ENCODE measurements at regions not wholly inside any gene's neighbourhood (a gene's known extent, or its start where the extent isn't known, plus 50 kb on each side); places are given as distances from the start of the nearest gene placed in this dataset.
A peak's percentile ranks its signal among the peaks of the same experiment; 100 is the strongest.
"Not testable (repeated sequence)": the region's sequence is repeated elsewhere in the genome, so short reads cannot be mapped to it uniquely, and the experiment has no call there.

DNA sequence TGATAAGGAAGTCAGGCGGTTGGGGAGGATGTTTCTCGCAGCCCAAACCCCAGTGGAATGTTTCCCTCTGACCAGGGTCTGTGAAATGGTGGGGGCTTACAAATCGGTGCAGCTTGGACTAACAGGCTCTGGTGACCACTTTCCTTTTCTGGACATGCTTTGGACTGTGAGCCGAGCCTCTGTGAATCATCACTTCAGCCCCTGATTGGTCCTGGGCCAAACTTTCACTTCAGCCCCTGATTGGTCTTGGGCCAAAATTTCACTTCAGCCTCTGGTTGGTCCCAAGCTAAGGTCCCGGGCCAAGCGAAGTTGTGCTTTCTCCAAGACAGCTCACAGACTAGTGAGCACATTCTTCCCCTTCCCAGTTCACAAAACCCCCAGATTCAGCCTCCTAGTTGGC is 223.7 kb upstream of the ANKRD20A1 start:
- H3K4me1 ChIP-seq; H3K36me3 ChIP-seq; H3K4me3 ChIP-seq; H3K9me3 ChIP-seq; H3K27ac ChIP-seq; H3K27me3 ChIP-seq; intact Hi-C loops (cut with DNase I; ENCODE audit: low total_unique reads): not testable (repeated sequence)
- peak; percentile 16 to 36 for DNase-seq

DNA sequence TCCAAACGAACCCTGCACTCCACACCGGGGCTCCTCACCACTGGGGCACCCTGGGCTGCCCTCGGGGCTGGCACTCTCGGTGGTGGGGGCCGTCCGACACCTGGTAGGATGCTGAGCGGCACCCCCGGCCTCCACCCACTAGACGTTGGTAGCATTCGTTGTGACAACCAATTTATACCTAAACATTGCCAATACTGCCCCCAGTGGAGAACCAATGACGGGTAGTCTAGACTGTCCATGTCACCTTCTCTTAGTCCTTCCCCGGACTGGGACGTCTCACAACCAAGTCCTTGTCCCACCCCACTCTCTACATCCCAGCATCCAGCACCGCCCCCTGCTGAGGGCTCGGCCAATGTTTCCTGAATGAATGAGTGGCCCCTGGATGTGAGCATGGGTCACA is 246.8 kb upstream of the ANKRD20A1 start:
- H3K27ac ChIP-seq; H3K9me3 ChIP-seq; DNase-seq; H3K4me1 ChIP-seq; H3K27me3 ChIP-seq; H3K36me3 ChIP-seq; H3K4me3 ChIP-seq; intact Hi-C loops (cut with DNase I; ENCODE audit: low total_unique reads): not testable (repeated sequence)

DNA sequence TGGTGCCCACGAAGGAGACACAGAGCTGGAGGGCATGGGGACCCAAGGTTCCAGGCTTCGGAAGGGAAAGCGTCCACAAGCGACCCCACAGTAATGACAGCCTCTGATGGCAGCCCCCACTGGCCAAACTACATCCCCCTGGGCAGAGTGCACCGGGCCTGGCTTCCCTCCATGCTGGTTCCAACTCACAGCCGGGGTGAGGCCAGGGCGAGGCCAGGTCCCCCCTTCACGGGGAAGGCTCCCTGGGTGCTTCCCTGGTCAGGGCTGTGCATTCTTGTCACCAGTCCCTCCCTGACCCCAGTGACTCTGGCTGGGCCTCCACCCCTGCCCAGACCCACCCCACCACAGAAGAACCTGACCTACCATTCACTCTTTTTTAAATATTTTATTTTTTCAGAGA is 248.9 kb upstream of the ANKRD20A1 start:
- H3K4me3 ChIP-seq; H3K4me1 ChIP-seq; DNase-seq; H3K36me3 ChIP-seq; H3K27me3 ChIP-seq; intact Hi-C loops (cut with DNase I; ENCODE audit: low total_unique reads); H3K27ac ChIP-seq; H3K9me3 ChIP-seq: not testable (repeated sequence)

DNA sequence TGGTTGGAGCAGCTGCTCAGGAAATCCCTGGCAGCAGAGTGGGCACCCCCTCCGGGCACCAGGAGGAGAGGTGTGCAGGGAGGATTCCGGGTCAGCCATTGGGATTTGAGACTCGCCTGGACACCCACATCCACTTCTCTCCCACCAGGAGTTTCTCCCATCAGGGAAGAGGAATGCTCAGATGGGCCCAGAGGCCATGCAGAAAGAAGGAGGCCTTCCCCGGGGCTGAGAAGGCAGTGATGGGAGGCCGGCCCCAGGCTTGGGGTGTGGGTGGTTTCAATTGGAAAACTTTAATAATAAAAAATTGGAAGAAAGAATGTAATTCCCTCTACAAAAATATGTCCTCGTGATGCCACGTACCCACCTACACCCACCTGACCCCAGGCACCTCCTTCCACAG is 249.3 kb upstream of the ANKRD20A1 start:
- H3K4me1 ChIP-seq; H3K9me3 ChIP-seq; intact Hi-C loops (cut with DNase I; ENCODE audit: low total_unique reads); H3K27ac ChIP-seq; DNase-seq; H3K36me3 ChIP-seq; H3K4me3 ChIP-seq; H3K27me3 ChIP-seq: not testable (repeated sequence)

DNA sequence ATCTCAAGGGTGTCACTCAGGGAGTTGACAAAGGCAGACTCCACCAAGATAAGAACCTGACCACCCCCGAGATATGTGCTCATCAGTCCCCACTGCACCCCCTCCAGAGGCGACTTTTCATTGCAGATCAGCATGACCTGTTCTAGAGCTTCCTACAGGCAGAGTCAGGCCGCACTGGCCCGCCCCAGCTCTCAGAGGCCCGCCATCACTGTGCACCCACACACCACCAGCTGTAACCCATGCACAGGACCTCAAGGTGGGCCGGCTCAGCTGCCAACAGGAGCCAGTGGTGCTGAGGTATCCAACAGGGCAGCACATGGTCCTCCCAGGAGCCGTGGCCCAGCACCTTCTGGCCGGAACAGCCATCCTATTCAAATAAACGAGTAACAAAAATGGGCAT is 253.6 kb upstream of the ANKRD20A1 start:
- H3K36me3 ChIP-seq; intact Hi-C loops (cut with DNase I; ENCODE audit: low total_unique reads); H3K27ac ChIP-seq; H3K4me1 ChIP-seq; H3K9me3 ChIP-seq; DNase-seq; H3K4me3 ChIP-seq; H3K27me3 ChIP-seq: not testable (repeated sequence)

DNA sequence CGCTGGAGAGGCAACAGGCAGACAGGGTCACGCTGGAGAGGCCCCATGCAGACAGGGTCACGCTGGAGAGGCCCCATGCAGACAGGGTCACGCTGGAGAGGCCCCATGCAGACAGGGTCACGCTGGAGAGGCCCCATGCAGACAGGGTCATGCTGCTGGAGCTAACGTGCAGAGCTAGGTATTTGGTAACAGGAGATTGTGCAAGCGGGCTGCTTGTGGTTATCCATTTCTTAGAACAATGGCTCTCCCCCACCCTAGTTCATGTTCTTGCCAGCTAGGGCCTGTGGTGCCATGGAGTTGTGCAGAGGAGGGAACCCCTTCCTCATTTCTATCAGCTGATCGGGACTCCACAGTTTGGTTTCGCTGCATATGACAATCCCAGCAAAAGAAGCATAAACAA is 255.1 kb upstream of the ANKRD20A1 start:
- H3K4me3 ChIP-seq; H3K27me3 ChIP-seq; H3K9me3 ChIP-seq; intact Hi-C loops (cut with DNase I; ENCODE audit: low total_unique reads); DNase-seq; H3K36me3 ChIP-seq; H3K4me1 ChIP-seq; H3K27ac ChIP-seq: not testable (repeated sequence)

DNA sequence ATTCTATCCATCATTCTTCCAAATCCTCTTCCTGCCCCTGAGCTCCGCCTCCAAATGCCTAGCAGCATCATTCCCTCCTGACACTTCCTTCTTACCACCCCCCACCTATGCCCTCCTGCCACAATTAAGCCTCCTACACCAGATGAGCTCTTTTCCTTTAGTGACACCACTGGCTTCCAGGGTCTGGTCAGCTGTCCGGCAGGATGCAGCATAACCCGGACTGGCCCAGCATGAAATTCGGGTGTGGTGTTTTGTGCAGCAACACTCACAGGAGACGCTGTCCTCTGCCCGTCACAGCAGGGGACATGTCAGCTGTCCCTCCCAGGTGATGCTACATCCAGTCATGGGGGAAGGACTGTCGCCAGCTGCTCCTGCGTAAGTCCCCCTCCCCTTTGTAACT is 266.3 kb upstream of the ANKRD20A1 start:
- intact Hi-C loops (cut with DNase I; ENCODE audit: low total_unique reads); H3K27me3 ChIP-seq; DNase-seq; H3K27ac ChIP-seq; H3K4me3 ChIP-seq; H3K36me3 ChIP-seq; H3K9me3 ChIP-seq; H3K4me1 ChIP-seq: not testable (repeated sequence)

DNA sequence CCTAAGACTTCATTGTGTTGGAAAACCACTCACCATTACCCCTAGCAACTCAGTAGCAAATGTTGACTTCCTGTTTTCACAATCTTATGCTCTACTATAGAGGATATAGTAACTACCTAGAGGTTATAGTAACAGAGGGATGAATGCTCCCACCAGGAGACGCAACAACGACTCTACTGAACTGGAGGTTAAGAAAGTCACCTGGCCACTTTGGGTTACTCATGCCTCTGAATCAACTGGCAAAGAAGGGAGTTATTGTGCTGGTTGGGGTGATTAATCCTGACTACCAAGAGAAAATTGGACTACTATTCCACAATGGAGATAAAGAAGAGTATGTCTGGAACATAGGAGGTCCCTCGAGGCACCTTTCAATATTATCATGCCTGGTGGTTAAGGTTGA is 302.9 kb upstream of the ANKRD20A1 start:
- DNase-seq; H3K27ac ChIP-seq; H3K4me1 ChIP-seq; H3K36me3 ChIP-seq; H3K27me3 ChIP-seq; H3K4me3 ChIP-seq; intact Hi-C loops (cut with DNase I; ENCODE audit: low total_unique reads); H3K9me3 ChIP-seq: not testable (repeated sequence)

DNA sequence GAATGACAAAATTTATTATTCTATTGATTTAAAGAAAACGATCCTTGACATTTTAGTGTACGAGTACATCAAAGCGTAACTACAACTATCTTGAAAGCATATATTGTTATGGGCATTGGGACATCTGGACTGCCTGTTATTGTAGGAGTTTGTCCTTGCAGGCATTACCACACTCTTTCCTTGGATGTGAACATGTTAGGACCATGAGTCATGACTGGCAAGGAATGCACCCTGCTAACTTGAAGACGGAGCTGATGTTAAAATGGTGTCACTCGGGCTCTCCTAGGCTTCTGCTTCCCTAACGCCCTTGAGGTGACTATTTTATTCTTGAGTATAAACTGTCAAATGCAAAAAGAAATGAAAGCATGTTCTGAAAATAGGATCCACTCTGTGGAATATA is 308.7 kb upstream of the ANKRD20A1 start:
- intact Hi-C loops (cut with DNase I; ENCODE audit: low total_unique reads): not testable (repeated sequence)

DNA sequence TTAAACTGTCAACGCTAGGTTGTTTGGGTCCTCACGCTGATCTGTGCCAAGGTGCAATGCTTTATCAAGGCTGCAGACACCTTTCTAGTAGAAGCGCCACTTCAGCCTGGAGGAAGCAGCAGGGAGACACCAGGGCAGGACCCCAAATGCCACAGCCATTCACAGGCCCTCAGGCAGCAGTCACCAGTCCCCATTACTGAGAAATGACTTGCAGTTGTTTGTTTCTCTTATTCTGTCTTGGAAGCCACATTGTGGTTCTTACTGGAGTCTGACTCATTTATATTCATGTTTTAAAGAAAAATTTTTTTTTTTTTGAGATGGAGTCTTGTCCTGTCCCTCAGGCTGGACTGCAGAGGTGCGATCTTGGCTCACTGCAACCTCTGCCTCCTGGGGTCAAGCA is 328.9 kb upstream of the ANKRD20A1 start:
- H3K27ac ChIP-seq; H3K4me1 ChIP-seq; H3K4me3 ChIP-seq; intact Hi-C loops (cut with DNase I; ENCODE audit: low total_unique reads); H3K9me3 ChIP-seq; DNase-seq; H3K36me3 ChIP-seq; H3K27me3 ChIP-seq: not testable (repeated sequence)

More for the DNA sequence above, 308.7 kb upstream of the ANKRD20A1 start:
- DNase-seq, H3K9me3 ChIP-seq, H3K27me3 ChIP-seq, H3K36me3 ChIP-seq, H3K27ac ChIP-seq, H3K4me1 ChIP-seq, H3K4me3 ChIP-seq: not testable (repeated sequence)

DNA sequence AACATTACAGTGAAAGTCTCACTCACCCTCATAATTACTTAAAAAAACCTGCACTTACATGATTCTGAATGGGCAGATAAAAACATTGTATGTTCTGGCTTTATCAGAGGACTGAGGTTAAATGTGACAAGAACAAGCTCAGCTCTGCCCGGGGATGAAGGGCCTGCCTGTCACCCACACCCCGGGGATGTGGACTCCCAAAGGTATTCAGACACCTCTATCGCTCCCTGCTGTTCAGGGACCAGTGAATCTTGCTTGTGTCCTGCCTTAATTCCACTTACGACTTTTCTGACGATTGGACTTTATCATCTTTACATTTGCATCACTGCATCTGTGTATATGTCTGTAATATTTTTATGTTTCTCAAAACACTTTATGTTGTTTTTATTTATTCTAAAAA is 341.8 kb upstream of the ANKRD20A1 start:
- DNase-seq; intact Hi-C loops (cut with DNase I; ENCODE audit: low total_unique reads): not testable (repeated sequence)

DNA sequence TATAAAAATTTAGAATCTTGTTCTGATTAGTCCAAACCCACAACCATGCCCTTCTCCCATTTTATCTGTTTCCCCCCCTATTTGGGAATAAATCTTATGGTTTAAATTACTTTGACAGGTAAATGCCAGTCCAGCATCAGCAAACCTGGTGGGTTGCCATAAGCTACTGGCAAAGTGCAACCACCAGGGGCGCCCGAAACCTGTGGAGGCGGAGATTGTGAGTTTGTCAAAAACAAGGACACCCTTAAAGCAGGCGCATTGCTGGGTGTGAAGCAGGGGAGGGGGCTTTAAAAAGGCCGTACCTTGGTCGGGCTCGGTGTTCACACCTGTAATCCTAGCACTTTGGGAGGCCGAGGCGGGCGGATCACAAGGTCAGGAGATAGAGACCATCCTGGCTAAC is 344.1 kb upstream of the ANKRD20A1 start:
- H3K36me3 ChIP-seq; DNase-seq; intact Hi-C loops (cut with DNase I; ENCODE audit: low total_unique reads); H3K4me3 ChIP-seq; H3K9me3 ChIP-seq; H3K4me1 ChIP-seq; H3K27me3 ChIP-seq; H3K27ac ChIP-seq: not testable (repeated sequence)

More for the DNA sequence above, 341.8 kb upstream of the ANKRD20A1 start:
- H3K27ac ChIP-seq, H3K4me3 ChIP-seq, H3K36me3 ChIP-seq, H3K9me3 ChIP-seq, H3K27me3 ChIP-seq, H3K4me1 ChIP-seq: not testable (repeated sequence)

DNA sequence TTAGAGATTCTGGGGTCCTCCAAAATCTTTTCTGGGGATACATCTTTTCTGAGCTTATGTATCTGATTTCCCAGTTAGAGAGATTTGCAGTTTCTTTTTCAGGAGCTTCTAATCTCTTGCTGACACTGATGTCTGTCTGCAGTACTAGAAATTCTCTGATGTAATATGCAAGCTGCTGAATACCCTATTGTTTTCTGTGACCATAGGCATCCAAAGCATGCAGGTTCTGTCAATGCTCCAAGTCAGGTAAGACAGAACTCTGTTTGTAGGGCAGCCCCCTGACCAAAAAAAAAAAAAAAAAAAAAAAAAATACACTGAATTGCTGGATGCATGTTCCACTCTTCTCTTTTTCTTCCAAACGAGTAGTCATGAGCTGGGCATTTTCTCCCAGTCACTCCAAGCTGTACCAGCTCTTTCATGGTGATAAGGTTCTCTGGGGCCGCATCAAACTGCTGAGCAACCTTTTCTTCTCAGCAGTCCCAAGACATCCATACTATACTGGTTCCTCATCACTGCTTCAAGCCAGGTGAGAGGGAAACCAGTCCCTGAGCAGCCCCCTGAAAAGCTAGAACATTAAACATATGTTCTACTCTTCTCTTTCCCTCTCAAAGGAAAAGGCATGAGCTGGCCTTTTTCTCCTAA is 354.9 kb upstream of the ANKRD20A1 start:
- H3K4me3 ChIP-seq; H3K36me3 ChIP-seq; H3K9me3 ChIP-seq; H3K27me3 ChIP-seq; DNase-seq; H3K4me1 ChIP-seq; H3K27ac ChIP-seq; intact Hi-C loops (cut with DNase I; ENCODE audit: low total_unique reads): not testable (repeated sequence)

DNA sequence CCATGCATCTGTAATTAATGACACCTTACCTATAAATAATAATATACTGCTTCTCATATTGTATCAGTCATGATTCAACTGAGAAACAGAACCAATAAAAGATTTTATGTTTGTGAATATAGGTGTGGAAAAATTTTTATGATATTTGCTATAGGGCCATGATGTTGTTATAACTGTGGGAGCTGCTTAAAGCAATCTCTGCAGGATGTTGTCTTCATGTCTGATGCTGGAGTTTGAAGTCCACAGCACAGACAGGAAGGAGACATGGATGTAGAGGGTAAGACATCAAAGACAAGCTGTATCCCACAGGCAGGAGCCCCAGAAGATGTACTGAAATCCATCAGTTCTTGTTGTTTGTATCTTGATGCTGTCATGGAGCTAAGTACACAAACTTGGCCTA is 366.7 kb upstream of the ANKRD20A1 start:
- H3K36me3 ChIP-seq; H3K4me3 ChIP-seq; DNase-seq; H3K27me3 ChIP-seq; H3K4me1 ChIP-seq; H3K9me3 ChIP-seq; H3K27ac ChIP-seq; intact Hi-C loops (cut with DNase I; ENCODE audit: low total_unique reads): not testable (repeated sequence)

All from uterus (tissue), 3 donors.